H1 (cell line): ENCODE measurements at regions not wholly inside any gene's neighbourhood (a gene's known extent, or its start where the extent isn't known, plus 50 kb on each side); places are given as distances from the start of the nearest gene placed in this dataset.

Experiments used
- CHD2 ChIP-seq: IDR thresholded peaks from 2 replicates; pipeline ENCODE4 v1.6.1; 2012; ENCODE audit warnings: low read length, improper control_type of control experiment
- SRF ChIP-seq: IDR thresholded peaks from 2 replicates; pipeline ENCODE4 v1.6.1; 2011; ENCODE audit warnings: mild to moderate bottlenecking, low read depth, low read length, moderate library complexity

DNA sequence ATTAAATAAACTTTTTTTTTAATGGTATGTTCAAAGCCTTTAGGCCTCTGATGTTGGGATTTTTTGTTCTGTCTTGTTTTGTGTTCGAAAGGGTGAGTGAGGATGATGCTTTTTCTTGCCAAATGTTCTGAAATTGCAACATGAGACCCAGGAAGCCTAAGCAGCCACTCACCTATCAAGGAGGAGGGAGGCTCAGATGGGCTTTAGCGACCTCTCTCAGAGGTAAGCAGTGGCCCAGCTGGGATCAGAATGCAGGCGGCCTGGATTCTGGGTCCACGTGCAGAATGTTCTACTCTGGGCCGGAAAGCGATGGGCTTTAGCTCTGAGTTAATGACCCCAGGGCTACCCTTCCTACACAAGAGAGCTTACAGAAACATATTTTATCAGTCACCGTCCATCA, 386.6 kb downstream of the SOX9 start (continued):
- TF ChIP-seq SRF (no peak), CHD2 (no peak)
- TF ChIP-seq, all 59 proteins: peak for 0
